NT2/D1 (cell line): ENCODE measurements at regions not wholly inside any gene's neighbourhood (a gene's known extent, or its start where the extent isn't known, plus 50 kb on each side); places are given as distances from the start of the nearest gene placed in this dataset.

Experiments used
- SUZ12 ChIP-seq: IDR thresholded peaks from 2 replicates; pipeline ENCODE4 v1.6.1; 2011; ENCODE audit not compliant: insufficient read length, insufficient read depth; ENCODE audit errors: extremely low read depth
- ZNF274 ChIP-seq: IDR thresholded peaks from 2 replicates; pipeline ENCODE4 v1.6.1; 2011; ENCODE audit warnings: mild to moderate bottlenecking, low read depth, low read length

DNA sequence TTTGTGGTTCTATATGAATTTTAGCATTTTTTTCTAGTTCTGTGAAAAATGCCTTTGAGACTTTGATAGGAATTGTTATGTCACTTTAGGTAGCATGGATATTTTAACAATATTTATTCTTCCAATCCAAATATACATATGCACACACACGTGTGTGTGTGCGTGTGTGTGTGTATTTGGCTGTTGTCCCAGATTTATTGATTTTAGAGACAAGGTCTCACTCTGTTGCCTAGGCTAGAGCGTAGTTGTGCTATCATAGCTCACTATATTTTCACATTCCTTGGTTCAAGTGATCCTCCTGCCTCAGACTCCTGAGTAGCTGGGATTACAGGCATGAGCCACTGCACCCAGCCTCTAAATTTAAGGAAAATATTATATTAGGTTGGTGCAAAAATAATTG lies 162.5 kb upstream of the TRIM24 start:
- TF ChIP-seq ZNF274 (no peak), SUZ12 (no peak)
